Progenitor cell of endocrine pancreas (in vitro differentiated cells): ENCODE measurements at regions not wholly inside any gene's neighbourhood (a gene's known extent, or its start where the extent isn't known, plus 50 kb on each side); places are given as distances from the start of the nearest gene placed in this dataset.

ENCODE experiments used
- DNase-seq: peaks from one replicate; pipeline ENCODE4 v3.0.0; 2021; ENCODE audit warnings: low spot score; ENCODE audit not compliant: unreplicated experiment
- H3K27ac Mint-ChIP-seq: 2 replicates; pipeline ENCODE4 v1.8.0; 2021; ENCODE audit warnings: mild to moderate bottlenecking, moderate library complexity, mixed read lengths
- H3K27me3 Mint-ChIP-seq: 2 replicates; pipeline ENCODE4 v1.8.0; 2021; ENCODE audit warnings: mixed read lengths
- H3K36me3 Mint-ChIP-seq: 2 replicates; pipeline ENCODE4 v1.8.0; 2022; ENCODE audit warnings: mixed read lengths; ENCODE audit not compliant: insufficient read depth
- H3K4me1 Mint-ChIP-seq: 2 replicates; pipeline ENCODE4 v1.8.0; 2021; ENCODE audit warnings: low read depth, mixed read lengths
- H3K4me3 Mint-ChIP-seq: 2 replicates; pipeline ENCODE4 v1.8.0; 2021; ENCODE audit warnings: low read depth, mild to moderate bottlenecking, moderate library complexity, mixed read lengths
- H3K9me3 Mint-ChIP-seq: 2 replicates; pipeline ENCODE4 v1.8.0; 2021; ENCODE audit warnings: low read depth, mixed read lengths
- CTCF ChIP-seq: fragments of 200-600 bp; sonication (generic); IDR thresholded peaks from one replicate; pipeline ENCODE4 v1.5.0; 2021; ENCODE audit warnings: antibody characterized with exemption, mild to moderate bottlenecking; ENCODE audit not compliant: unreplicated experiment

GRCh38 chr13:33999811-34000605, 182.1 kb downstream of the RFC3 start:
- no peak for TF ChIP-seq CTCF
- no peaks in the 10 kb centered on the region for H3K36me3 Mint-ChIP-seq
- no peaks in the 10 kb centered on the region for H3K27me3 Mint-ChIP-seq
- no peak overlapping the region for H3K27ac Mint-ChIP-seq
- H3K4me3 Mint-ChIP-seq: no peak overlapping the region
- no peaks in the 10 kb centered on the region for H3K9me3 Mint-ChIP-seq
- H3K4me1 Mint-ChIP-seq: peaks cover 33% of the 10 kb centered on the region
- no peak for DNase-seq

- Mint-ChIP-seq H3K9me3 (no peaks in the 10 kb centered on the region), H3K4me1 (peaks cover 33% of the 10 kb centered on the region), H3K4me3 (no peak overlapping the region), H3K27ac (no peak overlapping the region), H3K27me3 (no peaks in the 10 kb centered on the region), H3K36me3 (no peaks in the 10 kb centered on the region)
- no peak for TF ChIP-seq CTCF
- no peak for DNase-seq
These were observed 183.0 kb downstream of the RFC3 start for GRCh38 chr13:34000955-34001354.

GRCh38 chr13:34001389-34001788, 183.4 kb downstream of the RFC3 start:
- peaks cover 33% of the 10 kb centered on the region for H3K4me1 Mint-ChIP-seq
- no peaks in the 10 kb centered on the region for H3K27me3 Mint-ChIP-seq
- no peak overlapping the region for H3K27ac Mint-ChIP-seq
- no peaks in the 10 kb centered on the region for H3K36me3 Mint-ChIP-seq
- no peaks in the 10 kb centered on the region for H3K9me3 Mint-ChIP-seq
- no peak for TF ChIP-seq CTCF
- no peak for DNase-seq
- H3K4me3 Mint-ChIP-seq: no peak overlapping the region

GRCh38 chr13:34002141-34002540, 184.2 kb downstream of the RFC3 start:
- Mint-ChIP-seq H3K4me3 (no peak overlapping the region), H3K27me3 (no peaks in the 10 kb centered on the region), H3K27ac (no peak overlapping the region), H3K9me3 (no peaks in the 10 kb centered on the region), H3K4me1 (peaks cover 33% of the 10 kb centered on the region), H3K36me3 (no peaks in the 10 kb centered on the region)
- no peak for DNase-seq
- TF ChIP-seq CTCF: no peak

GRCh38 chr13:34002924-34003323, 185.0 kb downstream of the RFC3 start:
- Mint-ChIP-seq H3K27me3 (no peaks in the 10 kb centered on the region), H3K4me3 (no peak overlapping the region), H3K4me1 (peaks cover 33% of the 10 kb centered on the region), H3K9me3 (no peaks in the 10 kb centered on the region), H3K36me3 (no peaks in the 10 kb centered on the region), H3K27ac (no peak overlapping the region)
- DNase-seq: no peak
- no peak for TF ChIP-seq CTCF
